Smooth muscle cell (in vitro differentiated cells): ENCODE measurements at regions not wholly inside any gene's neighbourhood (a gene's known extent, or its start where the extent isn't known, plus 50 kb on each side); places are given as distances from the start of the nearest gene placed in this dataset.

Experiments used
- DNase-seq: peaks from one replicate; lab custom pipeline; 2025; ENCODE audit not compliant: unreplicated experiment; lab: John Stamatoyannopoulos, UW
- H2AFZ ChIP-seq: fragments of 200-600 bp; sonication (generic); 2 replicates; pipeline ENCODE4 v1.6.0; 2016; ENCODE audit warnings: antibody characterized with exemption, low read depth, mild to moderate bottlenecking
- H3F3A ChIP-seq: fragments of 200-600 bp; sonication (generic); 2 replicates; pipeline ENCODE4 v1.6.0; 2017; ENCODE audit warnings: antibody characterized with exemption, low read depth
- H3K27ac ChIP-seq: fragments of 200-600 bp; sonication (generic); 2 replicates; pipeline ENCODE4 v1.5.1; 2016; ENCODE audit warnings: low read depth, mild to moderate bottlenecking
- H3K27me3 ChIP-seq: fragments of 200-600 bp; sonication (generic); 2 replicates; pipeline ENCODE4 v1.6.1; 2016; ENCODE audit warnings: low read depth, mild to moderate bottlenecking
- H3K36me3 ChIP-seq: fragments of 200-600 bp; sonication (generic); 2 replicates; pipeline ENCODE4 v1.5.1; 2016; ENCODE audit warnings: low read depth
- H3K4me1 ChIP-seq: fragments of 200-600 bp; sonication (generic); 2 replicates; pipeline ENCODE4 v1.5.1; 2016; ENCODE audit warnings: low read depth
- H3K4me2 ChIP-seq: fragments of 200-600 bp; sonication (generic); 2 replicates; pipeline ENCODE4 v1.6.0; 2016; ENCODE audit warnings: mild to moderate bottlenecking
- H3K4me3 ChIP-seq: fragments of 200-600 bp; sonication (generic); 2 replicates; pipeline ENCODE4 v1.5.1; 2016; ENCODE audit warnings: mild to moderate bottlenecking
- H3K79me2 ChIP-seq: fragments of 200-600 bp; sonication (generic); 2 replicates; pipeline ENCODE4 v1.6.0; 2016; ENCODE audit warnings: low read depth, mild to moderate bottlenecking
- H3K9ac ChIP-seq: fragments of 200-600 bp; sonication (generic); 2 replicates; pipeline ENCODE4 v1.6.0; 2016; ENCODE audit warnings: low read depth
- H3K9me3 ChIP-seq: fragments of 200-600 bp; sonication (generic); replicated peaks from 2 replicates; pipeline ENCODE4 v1.5.1; 2016; ENCODE audit warnings: low read depth
- H4K20me1 ChIP-seq: fragments of 200-600 bp; sonication (generic); 2 replicates; pipeline ENCODE4 v1.6.0; 2016; ENCODE audit warnings: low read depth
- WGBS: methylation state at CpG from one replicate; pipeline ENCODE4 v1.1.7; 2016; ENCODE audit warnings: low lambda C conversion rate; 5-methylcytosine and 5-hydroxymethylcytosine counted together
- TF ChIP-seq, protein P1 (sequence below): fragments of 200-600 bp; sonication (generic); IDR thresholded peaks from 2 replicates; pipeline ENCODE4 v1.5.1; 2017; ENCODE audit warnings: borderline replicate concordance, mild to moderate bottlenecking, antibody characterized with exemption; ENCODE audit not compliant: insufficient read depth, poor library complexity, severe bottlenecking

DNA sequence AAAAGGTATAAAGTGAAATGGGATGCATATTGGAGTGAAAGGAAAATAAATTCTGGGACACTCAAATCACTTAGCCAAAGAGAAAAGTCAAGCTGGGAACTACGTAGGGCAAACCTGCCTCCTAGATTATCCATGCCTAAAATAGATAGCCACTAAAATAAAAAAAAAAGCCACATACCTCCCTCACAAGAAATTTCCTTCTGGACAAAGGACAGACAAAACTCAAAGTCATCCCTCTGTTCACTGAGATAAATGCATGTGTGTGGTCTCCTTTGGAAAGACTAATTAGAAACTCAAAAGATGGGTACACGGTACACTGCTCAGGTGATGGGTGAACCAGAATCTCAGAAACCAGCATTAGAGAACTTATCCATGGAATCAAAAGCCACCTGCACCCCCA is 65.2 kb upstream of the MME start:
- Histone ChIP-seq H3K27me3 (no peaks in the 10 kb centered on the region), H3K36me3 (no peaks in the 10 kb centered on the region), H3K9ac (no peak overlapping the region), H2AFZ (no peak overlapping the region), H3K9me3 (no peaks in the 10 kb centered on the region), H3F3A (peaks cover 7% of the 10 kb centered on the region), H3K27ac (no peak overlapping the region), H3K4me1 (no peaks in the 10 kb centered on the region), H4K20me1 (no peaks in the 10 kb centered on the region), H3K79me2 (no peaks in the 10 kb centered on the region), H3K4me3 (no peak overlapping the region), H3K4me2 (no peak overlapping the region)
- 90% methylated on average over 2 of the region's 2 CpGs for WGBS
- no peak for DNase-seq
- TF ChIP-seq, protein P1, sequence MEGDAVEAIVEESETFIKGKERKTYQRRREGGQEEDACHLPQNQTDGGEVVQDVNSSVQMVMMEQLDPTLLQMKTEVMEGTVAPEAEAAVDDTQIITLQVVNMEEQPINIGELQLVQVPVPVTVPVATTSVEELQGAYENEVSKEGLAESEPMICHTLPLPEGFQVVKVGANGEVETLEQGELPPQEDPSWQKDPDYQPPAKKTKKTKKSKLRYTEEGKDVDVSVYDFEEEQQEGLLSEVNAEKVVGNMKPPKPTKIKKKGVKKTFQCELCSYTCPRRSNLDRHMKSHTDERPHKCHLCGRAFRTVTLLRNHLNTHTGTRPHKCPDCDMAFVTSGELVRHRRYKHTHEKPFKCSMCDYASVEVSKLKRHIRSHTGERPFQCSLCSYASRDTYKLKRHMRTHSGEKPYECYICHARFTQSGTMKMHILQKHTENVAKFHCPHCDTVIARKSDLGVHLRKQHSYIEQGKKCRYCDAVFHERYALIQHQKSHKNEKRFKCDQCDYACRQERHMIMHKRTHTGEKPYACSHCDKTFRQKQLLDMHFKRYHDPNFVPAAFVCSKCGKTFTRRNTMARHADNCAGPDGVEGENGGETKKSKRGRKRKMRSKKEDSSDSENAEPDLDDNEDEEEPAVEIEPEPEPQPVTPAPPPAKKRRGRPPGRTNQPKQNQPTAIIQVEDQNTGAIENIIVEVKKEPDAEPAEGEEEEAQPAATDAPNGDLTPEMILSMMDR, result no peak

DNA sequence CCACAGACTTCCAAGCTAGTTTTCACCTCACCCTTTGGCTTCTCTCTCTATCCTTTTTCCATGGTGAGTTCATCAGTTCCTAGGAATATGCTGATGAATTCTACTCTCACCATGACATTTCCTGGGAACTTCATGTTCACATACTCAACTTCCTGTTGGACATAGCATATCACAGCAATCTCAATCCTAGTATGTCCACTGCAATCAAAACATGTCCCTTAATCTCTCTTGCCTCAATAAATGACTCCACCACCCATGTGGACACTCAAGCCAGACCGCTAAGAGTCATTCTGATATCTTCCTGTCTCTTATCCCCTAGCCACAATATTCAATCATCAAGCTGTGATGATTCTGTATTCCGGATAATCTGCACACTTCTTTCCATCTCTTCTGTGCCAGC is 66.7 kb upstream of the MME start:
- Histone ChIP-seq H3K79me2 (no peaks in the 10 kb centered on the region), H3K36me3 (no peaks in the 10 kb centered on the region), H3K4me3 (no peak overlapping the region), H3K9me3 (no peaks in the 10 kb centered on the region), H3K27me3 (no peaks in the 10 kb centered on the region), H3F3A (no peaks in the 10 kb centered on the region), H2AFZ (no peak overlapping the region), H3K4me2 (no peak overlapping the region), H4K20me1 (no peaks in the 10 kb centered on the region), H3K27ac (no peak overlapping the region), H3K4me1 (no peaks in the 10 kb centered on the region), H3K9ac (no peak overlapping the region)
- no peak for DNase-seq
- 76% methylated on average over 2 of the region's 2 CpGs for WGBS
- TF ChIP-seq, protein P1, result no peak

DNA sequence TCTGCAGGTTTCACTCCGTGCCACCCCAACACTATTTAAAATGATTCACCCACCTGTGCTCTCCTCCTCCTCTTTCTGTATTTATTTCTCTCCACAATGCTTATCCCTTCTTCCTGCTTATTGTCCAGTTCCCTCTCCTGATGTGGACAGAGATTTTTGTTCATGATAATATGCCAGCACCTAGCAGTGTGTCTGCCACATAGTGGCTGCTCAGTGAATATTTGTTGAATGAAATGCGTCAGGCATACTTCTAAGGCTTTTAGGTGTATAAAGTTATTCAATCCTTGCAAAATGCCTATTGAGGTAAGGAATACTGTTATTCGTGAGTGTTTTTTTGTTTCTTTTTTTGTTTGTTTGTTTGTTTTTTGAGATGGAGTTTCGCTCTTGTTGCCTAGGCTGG is 67.5 kb upstream of the MME start:
- no peak for DNase-seq
- Histone ChIP-seq H3F3A (no peaks in the 10 kb centered on the region), H2AFZ (no peak overlapping the region), H3K9ac (no peak overlapping the region), H3K9me3 (no peaks in the 10 kb centered on the region), H3K79me2 (no peaks in the 10 kb centered on the region), H3K4me3 (no peak overlapping the region), H3K27me3 (no peaks in the 10 kb centered on the region), H3K27ac (no peak overlapping the region), H3K4me2 (no peak overlapping the region), H3K4me1 (no peaks in the 10 kb centered on the region), H3K36me3 (no peaks in the 10 kb centered on the region), H4K20me1 (no peaks in the 10 kb centered on the region)
- WGBS, result 93% methylated on average over 4 of the region's 4 CpGs
- TF ChIP-seq, protein P1, result no peak

DNA sequence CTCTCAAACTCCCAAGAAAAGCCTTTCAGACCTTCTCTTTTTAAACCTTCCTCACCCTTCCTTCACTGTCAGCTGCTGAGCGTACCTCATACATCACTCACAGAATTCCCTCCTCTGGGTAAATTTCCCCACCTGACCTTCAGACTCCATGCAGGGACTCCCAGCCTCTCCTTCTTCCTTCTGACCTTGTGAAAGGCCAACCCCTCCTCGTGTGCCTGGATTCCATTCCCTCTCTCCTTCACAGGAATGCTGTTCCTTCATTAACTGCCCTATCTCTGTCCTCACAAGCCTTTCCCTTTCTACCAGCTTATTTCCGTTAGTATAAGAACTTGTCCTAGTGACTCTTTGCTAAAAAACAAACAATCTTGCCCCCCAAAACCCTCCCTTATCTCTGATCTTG is 69.7 kb upstream of the MME start:
- H3K4me3 ChIP-seq, result no peak overlapping the region
- H3K9ac ChIP-seq, result no peak overlapping the region
- H3K27ac ChIP-seq, result no peak overlapping the region
- H3K36me3 ChIP-seq, result no peaks in the 10 kb centered on the region
- no peaks in the 10 kb centered on the region for H4K20me1 ChIP-seq
- WGBS, result 48% methylated on average over 3 of the region's 3 CpGs
- H3K79me2 ChIP-seq, result no peaks in the 10 kb centered on the region
- H3K4me1 ChIP-seq, result no peaks in the 10 kb centered on the region
- H3F3A ChIP-seq, result no peaks in the 10 kb centered on the region
- no peak overlapping the region for H2AFZ ChIP-seq
- no peaks in the 10 kb centered on the region for H3K27me3 ChIP-seq
- DNase-seq, result no peak
- H3K9me3 ChIP-seq, result no peaks in the 10 kb centered on the region
- H3K4me2 ChIP-seq, result no peak overlapping the region
- TF ChIP-seq, protein P1, result no peak
